Activated naive CD4-positive, alpha-beta T cell (primary cell): ENCODE measurements at regions not wholly inside any gene's neighbourhood (a gene's known extent, or its start where the extent isn't known, plus 50 kb on each side); places are given as distances from the start of the nearest gene placed in this dataset.

Experiments
- DNase-seq, 4 experiments: peaks; one replicate each; lab custom pipeline; 2025; lab: John Stamatoyannopoulos, UW

DNA sequence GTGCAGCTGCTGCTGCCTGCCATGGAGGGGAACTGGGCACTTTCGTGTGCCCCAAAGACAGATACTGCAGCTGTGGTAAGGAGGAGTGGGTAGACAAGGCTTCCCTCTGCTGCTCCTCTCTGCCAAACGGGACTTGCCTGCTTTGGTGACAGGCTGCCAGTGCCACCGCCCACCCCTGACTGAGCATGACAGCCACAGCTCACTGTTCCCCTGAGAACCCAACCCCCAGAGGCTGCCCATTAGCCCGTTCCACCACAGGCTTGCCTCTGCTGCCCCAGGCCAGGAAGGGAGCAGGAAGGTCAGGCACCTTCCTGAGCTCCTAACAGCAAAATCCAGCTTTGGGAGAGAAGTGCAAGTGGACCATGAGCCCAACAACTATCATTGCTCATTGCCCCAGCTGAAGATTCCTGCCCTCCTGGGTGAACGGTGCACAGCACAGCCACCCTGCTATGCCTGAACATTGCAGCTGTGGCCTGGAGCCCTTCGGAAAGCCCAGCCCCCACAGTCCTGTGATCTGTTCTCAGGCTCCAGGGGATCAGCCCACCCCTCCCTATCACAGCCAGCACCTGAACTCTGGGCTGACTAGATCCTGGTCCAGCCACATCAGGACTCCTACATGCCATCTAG is 58.7 kb upstream of the ANTXRL start:
- DNase-seq = no peak

DNA sequence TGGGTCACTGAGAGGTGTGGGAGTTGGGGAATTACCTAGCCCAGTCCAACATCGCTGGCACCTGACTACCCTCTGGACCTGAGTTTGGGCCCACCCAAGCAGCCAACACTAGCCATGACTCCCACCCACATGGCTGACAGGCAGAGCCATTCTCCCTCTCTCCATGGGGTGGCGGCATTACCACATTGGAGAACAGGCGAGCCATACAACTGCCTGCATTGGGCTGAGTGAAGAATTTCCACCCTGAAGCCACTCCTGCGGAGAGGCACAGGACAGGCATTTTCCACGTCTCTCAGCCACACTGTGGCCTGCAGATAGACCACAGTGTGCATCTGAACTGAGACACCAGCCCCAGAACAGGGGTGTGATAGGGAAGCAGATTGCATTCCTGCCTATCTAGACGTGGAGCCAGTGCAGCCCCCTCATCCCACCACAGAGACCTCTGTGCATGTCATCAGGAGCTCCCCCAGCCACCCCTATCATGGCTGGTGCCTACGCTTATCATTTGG is 58.2 kb upstream of the ANTXRL start:
- DNase-seq = peak; percentile 14 to 49 (median 28)

DNA sequence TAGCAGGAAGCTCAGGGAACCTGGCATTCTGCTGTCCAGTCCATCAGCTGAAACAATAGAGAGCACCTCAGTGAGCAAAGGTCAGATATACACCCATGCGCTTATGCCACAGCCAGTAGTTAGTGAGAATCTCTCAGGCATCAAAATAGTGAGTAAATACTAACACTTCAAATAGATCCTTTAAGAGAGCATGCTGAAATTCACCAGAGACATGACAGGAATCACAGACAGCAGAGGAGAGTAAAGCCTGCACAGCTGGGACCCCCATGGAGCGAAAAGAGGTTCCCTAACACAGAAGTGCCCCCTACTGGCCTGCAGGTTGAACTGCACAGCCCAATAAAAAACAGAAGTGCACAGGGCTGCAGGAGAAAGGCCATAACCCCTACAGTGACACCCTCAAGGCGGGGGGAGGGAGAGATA is 57.6 kb upstream of the ANTXRL start:
- DNase-seq = no peak

DNA sequence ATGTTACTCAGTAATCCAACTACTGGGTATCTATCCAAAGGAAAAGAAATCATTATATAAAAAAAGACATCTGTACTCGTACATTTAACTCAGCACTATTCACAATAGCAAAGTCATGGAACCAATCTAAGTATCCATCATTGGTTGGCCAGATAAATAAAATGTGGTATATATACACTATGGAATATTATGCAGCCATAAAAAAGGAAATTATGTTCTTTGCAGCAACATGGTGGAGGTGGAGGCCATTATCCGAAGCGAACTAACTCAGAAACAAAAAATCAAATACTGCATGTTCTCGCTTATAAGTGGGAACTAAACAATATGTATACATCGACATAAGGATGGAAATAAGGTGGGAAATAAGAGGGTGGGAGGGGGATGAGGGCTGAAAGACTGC is 56.2 kb upstream of the ANTXRL start:
- no peak for DNase-seq

DNA sequence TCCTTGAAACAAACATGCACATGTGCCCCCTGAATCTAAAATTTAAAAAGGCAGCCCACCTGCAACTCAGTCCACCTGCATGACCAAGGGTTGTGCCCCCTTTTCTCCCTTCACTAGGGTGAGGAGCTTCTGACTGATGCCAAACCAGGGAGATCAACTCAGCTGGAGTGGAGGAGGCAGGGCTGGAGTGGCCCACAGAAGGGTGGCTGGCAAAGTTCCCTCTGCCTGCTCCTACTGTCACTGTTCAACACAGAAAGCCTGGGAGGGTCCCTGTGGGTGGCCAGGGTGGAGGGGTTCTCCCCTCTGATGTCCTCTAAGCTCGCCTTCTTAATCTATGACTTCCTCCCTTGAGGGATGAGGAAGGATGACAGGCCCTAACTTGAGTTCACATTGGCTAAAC is 55.7 kb upstream of the ANTXRL start:
- DNase-seq = no peak

DNA sequence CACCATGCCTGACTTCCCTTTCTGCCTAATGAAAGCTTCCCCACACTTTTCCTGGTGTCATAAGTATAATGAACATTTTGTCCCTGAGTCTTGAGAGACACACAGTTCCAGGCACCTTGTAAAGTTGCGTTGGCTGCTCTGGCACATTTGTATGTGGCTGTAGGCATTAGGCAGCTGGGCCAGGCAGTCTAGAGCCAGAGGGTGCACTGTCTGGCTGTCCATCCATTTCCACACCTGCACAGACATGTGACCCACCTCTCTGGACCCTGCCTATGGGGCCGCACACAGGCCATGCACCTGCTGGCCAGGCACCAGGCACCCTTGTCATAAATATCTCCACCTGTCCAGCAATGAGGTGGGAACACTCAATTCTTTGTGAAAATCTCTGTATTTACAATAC is 54.7 kb upstream of the ANTXRL start:
- DNase-seq = no peak

DNA sequence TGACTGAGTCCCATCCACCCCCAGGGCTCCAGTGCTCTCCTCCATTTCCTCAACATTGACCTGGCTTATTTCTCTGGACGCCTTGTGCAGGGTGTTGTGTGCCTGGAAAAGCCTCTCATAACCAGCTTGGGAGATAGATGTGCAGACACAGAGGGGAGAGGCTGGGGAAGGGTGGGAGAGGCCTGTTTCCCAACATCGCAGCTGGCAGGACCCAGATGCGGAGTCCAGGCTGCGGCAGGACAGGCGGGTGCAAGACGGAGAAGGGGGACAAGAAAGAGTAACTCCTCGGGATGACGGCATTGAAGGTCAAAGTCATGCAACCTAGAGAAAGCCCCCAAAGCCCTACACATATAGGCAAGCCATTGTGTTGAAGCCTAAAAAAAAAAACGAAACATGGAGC is 54.1 kb upstream of the ANTXRL start:
- no peak for DNase-seq

DNA sequence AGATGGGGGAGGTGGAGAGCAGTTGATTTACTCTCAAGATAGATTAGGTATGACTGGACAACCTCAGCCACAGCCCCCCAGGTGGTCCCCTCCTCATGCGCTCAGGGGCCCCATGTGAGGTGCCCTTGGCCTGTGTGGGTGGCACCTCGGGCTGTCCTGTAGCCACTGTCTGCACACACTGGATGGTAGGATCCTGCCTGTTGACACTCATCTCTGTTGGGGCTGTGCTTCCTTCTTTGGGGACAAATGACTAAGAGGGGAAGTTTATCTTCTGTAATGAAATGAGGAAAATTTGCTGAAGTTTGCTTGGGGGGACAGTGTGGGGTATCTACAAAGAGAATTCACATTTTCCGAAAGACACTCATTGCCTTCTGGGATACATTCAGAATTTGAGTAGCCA is 53.6 kb upstream of the ANTXRL start:
- no peak for DNase-seq

DNA sequence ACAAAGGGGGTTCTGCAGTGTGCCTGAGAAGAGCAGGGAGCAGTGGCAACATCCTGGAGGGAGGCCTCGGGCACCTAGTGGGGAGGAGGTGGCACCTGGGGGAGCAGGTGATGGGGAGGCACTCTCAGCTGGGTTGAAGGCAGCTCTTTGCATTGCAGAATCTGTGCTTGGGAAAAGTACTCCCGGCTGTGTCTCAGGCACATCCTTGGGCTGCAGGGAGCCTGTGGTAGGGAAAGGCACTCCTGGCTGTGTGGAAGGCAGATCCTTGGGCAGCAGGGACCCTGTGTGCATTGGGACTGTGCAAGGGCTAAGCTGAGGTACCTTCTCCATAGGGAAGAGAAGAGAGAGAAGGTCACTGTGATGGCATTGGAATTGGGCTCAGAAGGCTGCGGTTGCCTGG is 52.8 kb upstream of the ANTXRL start:
- DNase-seq = no peak

DNA sequence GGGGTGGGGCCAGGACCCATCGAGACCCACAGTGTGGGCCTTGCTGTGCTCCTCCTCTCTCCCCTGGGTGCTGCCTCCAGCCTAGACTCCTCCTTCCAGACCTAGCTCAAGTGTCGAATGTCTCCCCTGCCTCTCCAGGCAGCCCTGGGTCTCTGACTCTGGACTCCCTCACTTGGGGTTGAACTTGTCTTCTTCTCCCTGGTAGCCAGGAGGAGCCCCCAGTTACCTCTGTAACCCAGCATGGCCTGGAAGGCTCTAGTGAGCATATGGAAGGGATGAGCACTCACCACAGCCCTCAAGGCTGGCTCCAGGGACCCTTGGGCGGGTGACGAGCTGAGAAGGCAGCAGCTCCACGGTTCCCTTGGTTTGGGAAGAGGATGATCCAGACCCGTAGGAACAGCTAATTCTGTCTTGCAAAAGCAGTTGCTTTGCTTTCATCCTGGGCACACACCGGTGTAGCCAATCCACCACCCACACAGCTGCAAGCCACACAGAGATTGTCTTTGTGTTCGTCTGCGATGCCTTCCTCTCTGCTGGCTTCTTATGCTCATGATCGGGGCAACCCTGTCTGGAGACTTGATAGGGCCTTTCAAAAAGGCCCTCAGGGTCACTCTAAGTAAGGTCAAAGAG is 52.3 kb upstream of the ANTXRL start:
- no peak for DNase-seq

DNA sequence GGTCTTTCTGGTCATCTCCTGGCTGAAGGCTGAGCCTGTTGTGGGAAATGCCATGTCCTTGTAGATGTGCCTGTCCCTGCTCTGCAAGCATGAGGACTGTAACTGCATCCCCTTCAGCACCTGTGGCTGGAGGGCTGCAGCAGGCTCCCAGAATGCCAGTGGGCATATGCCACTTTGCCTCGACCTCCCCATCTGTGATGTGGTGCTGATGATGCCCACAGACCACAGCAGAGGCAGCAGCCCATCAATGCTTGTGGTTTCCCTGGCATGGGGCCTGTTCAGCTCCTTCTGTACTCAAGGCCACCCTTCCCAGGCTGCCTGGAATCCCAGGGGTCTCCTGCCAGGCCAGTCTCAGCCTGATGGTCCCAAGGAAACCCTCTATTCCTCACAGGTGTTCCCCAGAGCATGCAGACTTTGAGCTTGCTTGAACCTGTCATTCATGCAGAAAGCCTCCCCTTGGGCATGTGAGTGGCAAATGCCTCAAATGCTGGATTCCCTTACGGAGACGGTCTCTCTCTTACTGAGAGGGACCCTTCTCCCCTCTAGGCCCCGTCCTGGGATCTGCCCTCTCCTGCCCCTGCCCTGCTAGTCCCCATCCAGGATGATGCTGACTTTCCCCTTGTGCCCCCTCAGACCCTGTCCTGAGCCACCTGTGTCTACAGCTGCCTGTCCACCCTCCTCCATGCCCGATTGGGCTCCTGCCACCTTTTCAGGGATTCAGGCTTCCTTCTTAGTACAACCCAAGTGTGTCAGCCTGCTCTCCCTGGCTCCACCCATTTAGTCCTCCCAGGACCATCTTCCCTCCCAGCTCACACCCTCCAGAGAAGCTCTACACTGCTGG is 50.9 kb upstream of the ANTXRL start:
- no peak for DNase-seq

DNA sequence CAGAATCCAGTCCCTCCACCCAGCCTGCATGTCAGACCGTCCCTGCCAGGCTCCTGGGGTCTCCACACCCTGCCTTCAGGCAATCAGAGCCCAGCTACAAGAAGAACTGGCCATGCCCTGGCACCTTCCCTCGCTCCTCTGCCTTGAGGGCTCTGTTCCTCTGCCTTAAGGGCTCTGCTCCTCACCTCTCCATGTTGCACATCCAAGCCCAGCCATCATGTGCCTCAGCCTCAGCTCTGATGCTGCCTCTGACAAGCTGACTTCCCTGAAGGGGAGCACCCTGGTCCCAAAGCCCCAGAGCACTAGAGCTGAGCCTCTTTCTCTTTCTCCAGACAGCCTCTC is 50.3 kb upstream of the ANTXRL start:
- no peak for DNase-seq

DNA sequence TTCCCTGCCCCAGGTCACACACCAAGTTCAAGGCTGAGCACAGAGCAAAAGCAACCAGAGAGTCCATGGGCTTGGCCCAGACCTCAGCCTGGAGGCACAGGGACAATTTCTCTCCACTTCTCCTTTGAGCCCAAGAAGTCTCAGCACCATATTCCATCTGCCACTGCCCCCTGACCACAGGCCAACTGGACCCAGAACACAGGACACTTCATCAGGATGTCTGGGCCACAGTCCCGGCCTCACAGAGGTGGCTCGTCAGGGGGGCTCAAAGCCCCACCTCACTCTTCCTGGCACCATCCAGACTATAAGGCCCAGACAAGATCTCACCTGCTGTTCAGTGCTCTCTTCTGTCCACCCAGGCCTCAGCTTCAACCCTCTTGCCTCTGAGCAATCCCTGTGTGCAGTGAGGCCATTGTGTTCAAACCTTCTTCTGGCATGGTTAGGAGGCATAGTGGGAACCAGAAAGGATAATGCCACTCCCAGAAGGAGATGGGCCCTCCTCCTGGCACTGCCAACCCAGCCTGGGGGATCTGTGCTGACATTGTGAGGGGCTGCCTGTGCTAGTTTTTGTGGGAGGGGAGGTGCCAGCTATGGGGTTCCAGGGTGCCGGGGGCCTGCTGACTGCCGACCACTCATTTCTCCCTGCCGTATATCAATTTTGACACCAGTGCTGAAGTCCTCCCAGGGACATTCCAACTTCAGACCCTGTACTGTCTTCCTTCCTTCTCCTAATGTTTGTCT is 49.7 kb upstream of the ANTXRL start:
- no peak for DNase-seq
